GM12873 (cell line): ENCODE measurements at regions not wholly inside any gene's neighbourhood (a gene's known extent, or its start where the extent isn't known, plus 50 kb on each side); places are given as distances from the start of the nearest gene placed in this dataset.

Source experiments
- CTCF ChIP-seq: IDR thresholded peaks from 2 replicates; pipeline ENCODE4 v1.5.1; 2012; ENCODE audit warnings: low read depth, mild to moderate bottlenecking, moderate library complexity, low read length, control low read depth; ENCODE audit not compliant: insufficient read depth; ENCODE audit errors: missing control alignments

DNA sequence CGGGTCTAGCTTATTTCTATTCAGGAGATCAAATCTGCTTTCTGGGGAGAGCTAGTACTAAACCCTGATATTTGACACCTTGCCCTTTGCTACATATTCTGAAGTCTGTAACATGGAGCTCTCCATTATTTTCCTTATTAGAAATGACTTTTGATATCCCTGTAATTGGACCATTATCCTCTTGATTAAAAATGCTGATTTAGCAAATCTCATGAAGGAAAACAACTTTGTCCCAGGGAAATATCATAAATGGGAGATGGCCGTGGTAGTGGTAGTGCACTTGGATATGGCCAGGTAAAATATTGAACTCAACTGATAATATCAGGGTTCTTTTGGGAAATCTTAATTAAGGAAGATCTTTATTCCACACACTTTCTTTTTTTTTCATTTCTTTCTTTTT is 326.5 kb downstream of the RPRM start:
- TF ChIP-seq CTCF = no peak

DNA sequence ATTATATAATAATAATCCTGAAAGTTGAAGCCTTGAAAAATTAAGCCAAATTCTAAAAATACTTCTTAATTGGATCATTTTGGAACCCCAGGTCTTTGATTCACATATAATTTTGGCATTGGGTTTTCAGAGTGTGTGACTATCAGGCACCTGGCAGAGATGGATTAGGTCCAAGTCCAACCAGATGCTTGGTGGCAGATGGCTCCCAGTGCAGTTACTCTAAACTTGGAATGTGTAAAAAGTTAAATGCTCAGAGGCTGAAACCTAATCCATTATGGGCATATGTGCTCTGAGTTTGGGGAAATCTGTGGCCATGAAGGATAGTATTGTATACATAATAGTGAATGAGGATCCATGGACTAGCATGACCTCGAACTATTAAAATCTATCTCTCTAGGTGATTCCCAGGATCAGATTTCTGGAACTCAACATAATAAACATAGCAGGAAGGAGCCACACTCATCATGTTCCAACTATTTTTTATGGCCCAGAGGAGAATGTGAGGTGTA is 333.0 kb downstream of the RPRM start:
- TF ChIP-seq CTCF = no peak

DNA sequence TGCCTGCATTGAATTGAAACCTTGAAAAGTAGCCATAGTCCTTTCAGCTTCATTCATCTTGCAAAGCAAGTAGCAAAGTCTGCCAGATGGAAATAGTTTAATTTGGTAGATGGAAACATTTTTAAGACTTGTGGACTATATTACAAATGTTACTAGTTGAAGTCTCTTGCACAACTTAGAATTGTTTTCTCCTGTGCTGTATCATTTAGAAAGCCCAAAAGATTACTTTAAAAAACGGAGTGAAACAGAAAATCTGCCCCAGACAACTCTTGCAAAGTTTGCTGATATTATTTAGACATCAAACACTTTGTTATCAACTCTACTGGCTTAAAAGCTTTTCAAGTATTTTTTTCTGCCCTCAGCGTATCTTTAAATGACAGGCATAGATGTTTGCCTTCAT is 335.0 kb downstream of the RPRM start:
- no peak for TF ChIP-seq CTCF

DNA sequence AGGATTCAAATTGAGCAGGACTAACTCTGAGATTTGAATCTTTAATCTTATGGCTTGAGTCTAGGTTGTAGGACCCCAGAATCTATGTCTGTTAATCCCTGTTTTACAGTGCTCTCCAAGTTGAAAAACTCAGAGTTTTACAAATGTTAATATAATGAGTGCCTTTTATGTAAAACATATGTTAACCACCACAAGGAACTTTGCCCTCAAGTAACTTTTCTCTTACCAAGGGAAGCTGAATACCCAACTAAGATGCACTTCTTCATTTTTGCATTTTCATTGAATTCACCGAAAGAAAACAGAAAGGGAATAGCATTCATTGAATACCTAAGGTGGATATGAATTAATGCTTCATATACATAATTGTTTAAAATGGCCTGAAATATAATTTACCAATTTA is 338.1 kb downstream of the RPRM start:
- no peak for TF ChIP-seq CTCF

DNA sequence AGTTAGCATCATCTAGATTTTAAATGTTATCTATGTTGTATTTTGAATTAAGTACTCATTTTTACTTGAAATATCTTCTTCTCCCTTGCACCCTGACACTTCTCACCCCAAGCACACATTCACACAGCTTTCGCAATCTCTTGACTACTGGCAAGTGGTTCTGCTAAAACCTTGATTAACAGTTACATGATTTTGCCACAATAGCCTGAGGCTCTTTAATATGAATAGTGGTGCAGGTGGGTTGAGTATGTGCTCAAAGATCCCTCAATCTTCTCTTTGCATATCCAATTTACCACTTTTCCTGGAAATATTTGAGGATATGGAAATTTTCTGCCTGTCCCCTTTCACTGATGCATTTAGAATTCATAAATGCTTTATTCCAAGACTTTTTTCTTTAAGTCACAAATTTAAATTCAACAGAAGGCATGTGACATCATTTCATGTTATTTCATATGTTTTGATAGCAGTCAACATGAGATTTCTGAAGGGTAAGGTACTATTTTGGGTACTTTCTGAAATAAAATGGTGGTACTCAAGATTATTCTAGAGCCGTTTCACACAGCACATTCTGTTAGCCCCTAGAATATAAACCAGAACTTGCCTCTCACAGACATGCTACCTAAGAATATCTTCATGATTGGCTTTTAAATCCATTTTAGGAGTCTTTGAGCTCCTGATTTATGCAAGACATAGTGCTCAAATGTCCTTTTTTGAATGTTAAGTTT is 339.7 kb downstream of the RPRM start:
- no peak for TF ChIP-seq CTCF

DNA sequence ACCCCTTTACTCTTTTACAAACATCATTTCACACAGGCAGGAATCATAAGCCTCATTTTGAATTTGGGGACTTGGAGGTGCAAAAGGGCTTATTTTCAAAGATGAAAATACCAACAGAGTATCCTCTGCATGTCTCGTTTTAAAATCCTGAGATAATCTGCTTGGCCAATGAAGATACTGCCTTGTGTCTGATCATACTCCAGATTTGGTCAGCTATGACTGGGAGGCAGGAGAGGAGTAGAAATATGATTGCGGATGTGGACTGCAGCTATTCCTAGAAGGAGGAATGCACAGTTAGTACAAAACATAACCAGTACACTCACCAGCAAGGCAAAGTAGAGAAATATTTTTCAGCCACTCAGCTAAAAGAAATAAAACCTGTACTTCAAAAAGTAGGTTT is 342.3 kb downstream of the RPRM start:
- TF ChIP-seq CTCF = no peak

DNA sequence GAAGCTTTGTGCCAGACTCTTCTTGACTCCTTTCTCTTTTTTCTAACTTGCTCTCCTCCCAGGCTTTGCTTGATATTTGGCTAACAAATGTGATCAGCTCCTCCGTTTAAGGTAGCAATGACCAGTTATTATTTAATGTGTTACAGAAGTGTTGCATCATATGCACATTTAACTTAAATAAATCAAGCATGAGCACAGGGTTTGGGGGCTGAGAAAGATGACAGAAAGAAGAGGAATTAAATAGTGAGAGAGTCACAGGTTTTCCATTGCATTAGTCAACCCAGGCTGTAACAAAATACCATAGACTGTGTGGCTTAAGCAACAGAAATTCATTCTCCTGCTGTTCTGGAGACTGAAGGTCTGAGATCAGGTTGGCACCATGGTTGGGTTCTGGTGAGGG is 343.8 kb downstream of the RPRM start:
- no peak for TF ChIP-seq CTCF

GRCh38 chr2:153133716-153134115 is 344.8 kb downstream of the RPRM start:
- TF ChIP-seq CTCF = no peak
